NB4 (cell line): ENCODE measurements at regions not wholly inside any gene's neighbourhood (a gene's known extent, or its start where the extent isn't known, plus 50 kb on each side); places are given as distances from the start of the nearest gene placed in this dataset.

Experiments used
- DNase-seq: peaks from one replicate; pipeline ENCODE4 v3.0.0; 2010; ENCODE audit warnings: low read depth
- H3K4me3 ChIP-seq: one replicate; pipeline ENCODE4 v1.5.1; 2011; ENCODE audit warnings: mild to moderate bottlenecking, low read depth, low read length, moderate library complexity
- MYC ChIP-seq: IDR thresholded peaks from 2 replicates; pipeline ENCODE4 v1.6.1; 2011; ENCODE audit warnings: low read depth, low read length
- POLR2A ChIP-seq: IDR thresholded peaks from 2 replicates; pipeline ENCODE4 v1.6.1; 2011; ENCODE audit warnings: mild to moderate bottlenecking; ENCODE audit not compliant: insufficient read length; ENCODE audit errors: extremely low read depth
- TF ChIP-seq, protein P1 (sequence below): IDR thresholded peaks from 2 replicates; pipeline ENCODE4 v1.6.1; 2011; ENCODE audit warnings: low read depth, low read length
- TF ChIP-seq, protein P2 (sequence below): IDR thresholded peaks from one replicate; pipeline ENCODE4 v1.5.1; 2012; ENCODE audit warnings: low read depth, low read length

DNA sequence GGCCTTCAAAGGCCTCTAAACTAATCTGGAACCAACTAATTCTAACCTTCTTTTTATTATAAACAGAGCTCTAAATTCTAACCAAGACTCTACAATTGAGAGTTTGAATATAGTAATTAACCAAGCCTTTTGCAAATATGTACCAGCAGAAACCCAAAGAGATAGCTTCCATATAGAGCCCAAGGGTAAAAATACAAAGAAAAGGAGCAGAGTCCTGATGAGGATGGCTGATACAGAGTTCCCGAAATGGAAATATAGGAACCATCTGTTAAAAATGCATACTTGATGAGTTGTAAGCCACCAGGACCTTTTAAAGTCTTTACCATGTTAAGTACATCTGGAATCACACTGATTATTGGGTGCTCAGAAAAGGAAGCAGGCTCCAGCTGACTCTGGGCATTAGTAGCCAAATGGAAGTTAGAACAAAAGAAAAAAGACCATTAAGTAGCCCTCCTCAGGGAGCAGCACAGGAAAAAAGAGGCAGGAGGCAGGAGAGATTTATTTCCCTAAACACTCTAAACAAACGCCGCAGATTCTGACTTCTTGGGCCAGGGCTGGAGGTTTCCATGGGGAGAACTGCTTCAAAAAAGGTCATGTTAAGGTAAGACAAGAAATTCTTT is 463.1 kb upstream of the FAT3 start:
- no peak overlapping the region for H3K4me3 ChIP-seq
- no peak for DNase-seq
- TF ChIP-seq POLR2A (no peak), MYC (no peak)
- TF ChIP-seq, protein P1, sequence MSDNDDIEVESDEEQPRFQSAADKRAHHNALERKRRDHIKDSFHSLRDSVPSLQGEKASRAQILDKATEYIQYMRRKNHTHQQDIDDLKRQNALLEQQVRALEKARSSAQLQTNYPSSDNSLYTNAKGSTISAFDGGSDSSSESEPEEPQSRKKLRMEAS, result no peak
- TF ChIP-seq, protein P2, sequence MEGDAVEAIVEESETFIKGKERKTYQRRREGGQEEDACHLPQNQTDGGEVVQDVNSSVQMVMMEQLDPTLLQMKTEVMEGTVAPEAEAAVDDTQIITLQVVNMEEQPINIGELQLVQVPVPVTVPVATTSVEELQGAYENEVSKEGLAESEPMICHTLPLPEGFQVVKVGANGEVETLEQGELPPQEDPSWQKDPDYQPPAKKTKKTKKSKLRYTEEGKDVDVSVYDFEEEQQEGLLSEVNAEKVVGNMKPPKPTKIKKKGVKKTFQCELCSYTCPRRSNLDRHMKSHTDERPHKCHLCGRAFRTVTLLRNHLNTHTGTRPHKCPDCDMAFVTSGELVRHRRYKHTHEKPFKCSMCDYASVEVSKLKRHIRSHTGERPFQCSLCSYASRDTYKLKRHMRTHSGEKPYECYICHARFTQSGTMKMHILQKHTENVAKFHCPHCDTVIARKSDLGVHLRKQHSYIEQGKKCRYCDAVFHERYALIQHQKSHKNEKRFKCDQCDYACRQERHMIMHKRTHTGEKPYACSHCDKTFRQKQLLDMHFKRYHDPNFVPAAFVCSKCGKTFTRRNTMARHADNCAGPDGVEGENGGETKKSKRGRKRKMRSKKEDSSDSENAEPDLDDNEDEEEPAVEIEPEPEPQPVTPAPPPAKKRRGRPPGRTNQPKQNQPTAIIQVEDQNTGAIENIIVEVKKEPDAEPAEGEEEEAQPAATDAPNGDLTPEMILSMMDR, result no peak

DNA sequence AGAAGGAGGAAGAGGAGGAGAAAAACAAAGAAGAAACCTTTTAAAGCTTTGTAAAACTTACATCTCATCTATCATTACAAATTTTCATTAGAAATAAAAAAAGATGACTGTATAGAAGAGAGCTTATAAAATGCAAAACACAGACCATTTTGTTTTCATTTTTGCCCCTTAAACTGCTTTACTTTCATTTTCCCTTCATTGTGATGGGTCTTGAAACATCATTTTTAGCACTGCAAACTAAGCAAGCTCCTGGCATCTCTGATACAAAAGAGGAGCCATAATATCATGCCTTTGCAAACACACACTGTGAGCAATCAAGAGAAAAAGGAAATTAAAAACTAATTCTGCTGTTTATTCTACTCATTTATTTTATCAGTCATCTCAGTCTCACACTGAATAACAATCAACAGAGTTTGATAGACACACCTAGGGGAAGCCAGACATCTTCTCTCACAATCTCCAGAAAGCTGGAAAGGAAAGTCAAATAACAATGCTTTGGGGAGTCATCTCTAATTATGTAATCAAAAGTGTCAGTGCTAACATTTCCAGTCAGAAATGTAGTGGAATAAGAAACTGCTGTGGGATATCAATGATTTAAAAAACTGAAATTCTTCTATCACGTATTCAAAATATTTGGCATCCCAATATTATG is 467.7 kb upstream of the FAT3 start:
- H3K4me3 ChIP-seq, result no peak overlapping the region
- no peak for DNase-seq
- TF ChIP-seq, protein P2, result no peak
- TF ChIP-seq, protein P1, result no peak
- TF ChIP-seq POLR2A, result no peak

DNA sequence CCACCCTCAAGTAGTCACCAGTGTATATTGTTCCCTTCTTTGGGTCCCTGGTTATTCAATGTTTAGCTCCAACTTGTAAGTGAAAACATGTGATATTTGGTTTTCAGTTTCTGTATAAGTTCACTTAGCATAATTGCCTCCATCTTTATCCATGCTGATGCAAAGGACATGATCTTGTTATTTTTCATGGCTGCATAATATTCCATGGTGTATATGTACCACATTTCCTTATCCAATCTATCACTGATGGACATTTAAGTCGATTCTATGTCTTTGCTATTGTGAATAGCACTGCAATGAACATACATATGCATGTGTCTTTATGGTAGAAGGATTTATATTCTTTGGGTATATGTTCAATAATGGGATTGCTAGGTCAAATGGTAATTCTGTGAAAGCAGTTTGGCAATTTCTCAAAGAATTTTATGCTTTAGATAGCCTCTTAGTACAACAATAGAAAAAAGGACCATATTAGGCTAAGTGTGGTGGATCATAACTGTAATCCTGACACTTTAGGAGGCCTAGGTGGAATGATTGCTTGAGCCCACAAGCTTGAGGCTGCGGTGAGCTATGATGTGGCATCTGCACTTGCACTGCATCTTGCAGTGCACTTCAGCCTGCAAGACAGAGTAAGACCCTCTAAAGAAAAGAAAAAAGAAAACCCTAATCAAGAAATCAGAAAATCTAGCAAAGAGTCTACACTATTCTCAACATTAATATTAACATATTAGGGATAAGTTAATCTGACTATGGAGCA is 468.5 kb upstream of the FAT3 start:
- no peak overlapping the region for H3K4me3 ChIP-seq
- DNase-seq, result no peak
- TF ChIP-seq MYC, result no peak
- TF ChIP-seq, protein P1, result no peak
- TF ChIP-seq, protein P2, result no peak
- TF ChIP-seq POLR2A, result no peak

DNA sequence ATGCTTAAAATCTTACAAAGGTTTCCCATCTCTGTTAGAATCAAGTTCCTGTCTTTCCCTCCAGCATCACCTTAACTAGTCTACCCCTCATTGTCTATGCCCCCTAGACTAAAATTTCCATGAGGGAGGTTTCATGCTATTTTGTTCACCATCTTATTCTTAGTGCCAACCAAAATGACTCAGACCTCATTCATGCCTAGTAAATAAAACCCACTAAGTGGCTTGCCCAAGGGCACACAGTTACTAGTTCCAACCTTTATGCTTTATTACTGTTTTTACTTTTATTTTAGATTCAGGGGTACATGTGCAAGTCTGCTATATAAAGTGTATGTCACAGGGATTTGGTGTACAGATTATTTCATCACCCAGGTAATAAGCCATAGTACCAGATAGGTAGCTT is 469.1 kb upstream of the FAT3 start:
- no peak for TF ChIP-seq POLR2A
- TF ChIP-seq, protein P1, result no peak
- TF ChIP-seq, protein P2, result no peak
- TF ChIP-seq MYC, result no peak
- H3K4me3 ChIP-seq, result no peak overlapping the region
- no peak for DNase-seq

DNA sequence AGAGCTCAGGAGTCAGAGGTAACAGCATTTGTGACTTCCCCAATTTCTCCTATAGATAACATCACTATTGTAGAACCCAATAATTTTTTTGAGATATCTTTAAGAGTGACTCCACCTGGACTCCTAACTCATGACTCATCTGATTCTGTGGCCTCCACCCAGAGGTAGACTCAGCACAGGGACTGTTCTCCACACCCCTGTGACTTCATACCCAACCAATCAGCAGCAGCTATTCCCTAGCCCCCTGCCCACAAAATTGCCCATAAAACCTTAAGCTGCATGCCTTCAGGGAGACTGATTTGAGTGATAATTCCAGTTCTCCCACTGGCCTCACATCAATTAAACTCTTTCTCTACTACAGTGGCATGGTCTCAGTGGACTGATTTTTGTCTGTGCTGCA is 475.4 kb upstream of the FAT3 start:
- DNase-seq, result no peak
- H3K4me3 ChIP-seq, result no peak overlapping the region
- TF ChIP-seq, protein P2, result no peak
- no peak for TF ChIP-seq MYC
